Endodermal cell (in vitro differentiated cells): ENCODE measurements at regions not wholly inside any gene's neighbourhood (a gene's known extent, or its start where the extent isn't known, plus 50 kb on each side); places are given as distances from the start of the nearest gene placed in this dataset.

Experiments used
- DNase-seq: peaks from one replicate; pipeline ENCODE4 v3.0.0-alpha.2; 2017
- H3K27ac ChIP-seq: 2 replicates; pipeline ENCODE4 v1.5.1; 2013; ENCODE audit warnings: mild to moderate bottlenecking, low read depth, low read length, moderate library complexity
- H3K27me3 ChIP-seq: 2 replicates; pipeline ENCODE4 v1.6.1; 2013; ENCODE audit warnings: mild to moderate bottlenecking, low read length, moderate library complexity; ENCODE audit not compliant: insufficient read depth, control insufficient read depth, poor library complexity, severe bottlenecking
- H3K36me3 ChIP-seq: 2 replicates; pipeline ENCODE4 v1.7.0; 2013; ENCODE audit warnings: mild to moderate bottlenecking, low read length, moderate library complexity; ENCODE audit not compliant: control insufficient read depth, insufficient read depth
- H3K4me1 ChIP-seq: one replicate; pipeline ENCODE4 v1.7.0; 2013; ENCODE audit warnings: low read length; ENCODE audit not compliant: control insufficient read depth, insufficient read depth
- H3K4me3 ChIP-seq: 2 replicates; pipeline ENCODE4 v1.5.1; 2013; ENCODE audit warnings: mild to moderate bottlenecking, low read length, moderate library complexity
- H3K9ac ChIP-seq: 2 replicates; pipeline ENCODE4 v1.6.1; 2013; ENCODE audit warnings: mild to moderate bottlenecking, low read length, moderate library complexity; ENCODE audit not compliant: poor library complexity, severe bottlenecking; ENCODE audit errors: extremely low read depth
- H3K9me3 ChIP-seq: 2 replicates; pipeline ENCODE4 v1.6.1; 2013; ENCODE audit warnings: mild to moderate bottlenecking, low read length, moderate library complexity; ENCODE audit not compliant: control insufficient read depth
- H3K27ac Mint-ChIP-seq: 2 replicates; pipeline ENCODE4 v1.8.0; 2020; ENCODE audit warnings: mixed read lengths
- H3K27me3 Mint-ChIP-seq: 2 replicates; pipeline ENCODE4 v1.8.0; 2021; ENCODE audit warnings: mild to moderate bottlenecking, mixed read lengths; ENCODE audit not compliant: insufficient read depth
- H3K36me3 Mint-ChIP-seq: 2 replicates; pipeline ENCODE4 v1.8.0; 2020; ENCODE audit warnings: low read depth, mixed read lengths
- H3K4me1 Mint-ChIP-seq: 2 replicates; pipeline ENCODE4 v1.8.0; 2020; ENCODE audit warnings: mixed read lengths
- H3K4me3 Mint-ChIP-seq: 2 replicates; pipeline ENCODE4 v1.8.0; 2020; ENCODE audit warnings: mild to moderate bottlenecking, moderate library complexity, mixed read lengths
- H3K9me3 Mint-ChIP-seq: 2 replicates; pipeline ENCODE4 v1.8.0; 2020; ENCODE audit warnings: mild to moderate bottlenecking, mixed read lengths
- CTCF ChIP-seq: fragments of 200-600 bp; sonication (generic); conservative IDR thresholded peaks from 2 replicates; pipeline ENCODE4 v1.5.0; 2021; ENCODE audit warnings: antibody characterized with exemption, mild to moderate bottlenecking
- WGBS, 2 experiments: methylation state at CpG; one replicate each; pipeline versions ENCODE4 v1.1.5 to v1.1.7; 2013; ENCODE audit warnings: missing lambda C conversion rate in 2 of 2, mixed read lengths in 1 of 2; ENCODE audit not compliant: insufficient coverage in 1 of 2, insufficient read length in 1 of 2; 5-methylcytosine and 5-hydroxymethylcytosine counted together

- Histone ChIP-seq H3K27me3 (no peaks in the 10 kb centered on the region), H3K36me3 (no peaks in the 10 kb centered on the region), H3K9ac (no peak overlapping the region), H3K9me3 (peaks cover 6% of the 10 kb centered on the region), H3K27ac (no peak overlapping the region), H3K4me3 (no peak overlapping the region), H3K4me1 (no peaks in the 10 kb centered on the region)
- Mint-ChIP-seq H3K36me3 (peaks cover 6% of the 10 kb centered on the region), H3K4me1 (peaks cover 14% of the 10 kb centered on the region), H3K27me3 (no peaks in the 10 kb centered on the region), H3K27ac (no peak overlapping the region), H3K9me3 (no peaks in the 10 kb centered on the region), H3K4me3 (no peak overlapping the region)
- 89 to 100% methylated on average over 2 of the region's 2 CpGs for WGBS, 2 experiments
- no peak for DNase-seq
- TF ChIP-seq CTCF: no peak
Measured at GRCh38 chr3:57003676-57004075, 56.8 kb upstream of the SPATA12 start.

DNA sequence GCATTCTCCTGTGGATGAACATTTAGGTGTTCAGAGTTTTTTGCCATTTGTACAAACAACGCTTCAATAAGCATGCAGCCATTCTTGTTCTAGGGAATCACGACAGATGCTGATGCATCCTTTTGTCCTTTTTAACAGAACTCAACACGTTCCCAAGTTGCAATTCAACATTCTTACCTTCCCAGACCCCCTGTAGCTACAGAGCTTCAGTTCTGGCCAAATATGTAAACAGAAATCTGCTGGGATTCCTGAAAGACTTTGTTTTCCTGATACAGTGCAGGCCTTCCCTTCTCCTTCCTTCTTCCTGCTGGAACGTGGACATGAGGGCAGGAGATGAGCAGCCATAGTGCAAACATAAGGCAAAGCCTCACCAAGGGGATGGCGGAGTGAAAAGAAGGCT, 59.1 kb upstream of the SPATA12 start:
- H3K9ac ChIP-seq: no peak overlapping the region
- no peaks in the 10 kb centered on the region for H3K36me3 ChIP-seq
- DNase-seq: no peak
- no peak overlapping the region for H3K4me3 Mint-ChIP-seq
- TF ChIP-seq CTCF: no peak
- no peaks in the 10 kb centered on the region for H3K9me3 Mint-ChIP-seq
- peaks cover 6% of the 10 kb centered on the region for H3K9me3 ChIP-seq
- H3K36me3 Mint-ChIP-seq: peaks cover 6% of the 10 kb centered on the region
- no peaks in the 10 kb centered on the region for H3K27me3 ChIP-seq
- no peak overlapping the region for H3K27ac ChIP-seq
- H3K27ac Mint-ChIP-seq: no peak overlapping the region
- no peaks in the 10 kb centered on the region for H3K4me1 ChIP-seq
- H3K4me1 Mint-ChIP-seq: peaks cover 13% of the 10 kb centered on the region
- H3K4me3 ChIP-seq: no peak overlapping the region
- 92 to 97% methylated on average over 3 to 5 of the region's 5 CpGs for WGBS, 2 experiments
- no peaks in the 10 kb centered on the region for H3K27me3 Mint-ChIP-seq

DNA sequence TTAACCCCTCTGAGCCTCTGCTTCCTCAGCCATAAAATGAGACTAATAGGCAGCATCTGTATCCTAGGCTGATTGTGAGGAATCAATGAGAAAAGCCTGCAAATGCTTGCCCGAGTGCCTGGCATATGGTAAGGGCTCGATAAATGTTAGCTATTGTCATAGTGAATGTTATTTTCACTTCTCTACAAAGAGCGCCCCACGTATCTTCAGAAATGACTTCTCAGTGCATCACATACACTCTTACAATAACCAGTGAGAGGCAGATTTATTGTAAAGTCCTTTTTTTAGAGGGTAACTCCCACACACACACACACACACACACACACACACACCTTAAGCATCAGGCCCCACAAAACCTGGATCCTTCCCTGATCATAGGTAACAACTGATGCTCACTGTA, 60.5 kb upstream of the SPATA12 start:
- H3K4me3 Mint-ChIP-seq: no peak overlapping the region
- H3K9me3 Mint-ChIP-seq: no peaks in the 10 kb centered on the region
- H3K4me3 ChIP-seq: no peak overlapping the region
- H3K36me3 ChIP-seq: no peaks in the 10 kb centered on the region
- no peak overlapping the region for H3K27ac ChIP-seq
- H3K4me1 ChIP-seq: no peaks in the 10 kb centered on the region
- H3K27me3 ChIP-seq: no peaks in the 10 kb centered on the region
- no peak for TF ChIP-seq CTCF
- no peaks in the 10 kb centered on the region for H3K27me3 Mint-ChIP-seq
- H3K27ac Mint-ChIP-seq: no peak overlapping the region
- H3K9me3 ChIP-seq: peaks cover 6% of the 10 kb centered on the region
- no peak overlapping the region for H3K9ac ChIP-seq
- H3K4me1 Mint-ChIP-seq: peaks cover 18% of the 10 kb centered on the region
- no peak for DNase-seq
- H3K36me3 Mint-ChIP-seq: peaks cover 6% of the 10 kb centered on the region
- 40 to 95% methylated on average over 1 to 4 of the region's 4 CpGs for WGBS, 2 experiments
